NB4 (cell line): ENCODE measurements at regions not wholly inside any gene's neighbourhood (a gene's known extent, or its start where the extent isn't known, plus 50 kb on each side); places are given as distances from the start of the nearest gene placed in this dataset.
"Not testable (repeated sequence)": the region's sequence is repeated elsewhere in the genome, so short reads cannot be mapped to it uniquely, and the experiment has no call there.

Experiments
- DNase-seq: peaks from one replicate; pipeline ENCODE4 v3.0.0; 2010; ENCODE audit warnings: low read depth
- H3K4me3 ChIP-seq: one replicate; pipeline ENCODE4 v1.5.1; 2011; ENCODE audit warnings: mild to moderate bottlenecking, low read depth, low read length, moderate library complexity
- MYC ChIP-seq: IDR thresholded peaks from 2 replicates; pipeline ENCODE4 v1.6.1; 2011; ENCODE audit warnings: low read depth, low read length
- POLR2A ChIP-seq: IDR thresholded peaks from 2 replicates; pipeline ENCODE4 v1.6.1; 2011; ENCODE audit warnings: mild to moderate bottlenecking; ENCODE audit not compliant: insufficient read length; ENCODE audit errors: extremely low read depth
- TF ChIP-seq, protein P1 (sequence below): IDR thresholded peaks from 2 replicates; pipeline ENCODE4 v1.6.1; 2011; ENCODE audit warnings: low read depth, low read length
- TF ChIP-seq, protein P2 (sequence below): IDR thresholded peaks from one replicate; pipeline ENCODE4 v1.5.1; 2012; ENCODE audit warnings: low read depth, low read length

GRCh38 chr6:14240411-14241166, 123.0 kb downstream of the CD83 start:
- TF ChIP-seq, protein P1, sequence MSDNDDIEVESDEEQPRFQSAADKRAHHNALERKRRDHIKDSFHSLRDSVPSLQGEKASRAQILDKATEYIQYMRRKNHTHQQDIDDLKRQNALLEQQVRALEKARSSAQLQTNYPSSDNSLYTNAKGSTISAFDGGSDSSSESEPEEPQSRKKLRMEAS = no peak
- no peak for TF ChIP-seq POLR2A
- TF ChIP-seq, protein P2, sequence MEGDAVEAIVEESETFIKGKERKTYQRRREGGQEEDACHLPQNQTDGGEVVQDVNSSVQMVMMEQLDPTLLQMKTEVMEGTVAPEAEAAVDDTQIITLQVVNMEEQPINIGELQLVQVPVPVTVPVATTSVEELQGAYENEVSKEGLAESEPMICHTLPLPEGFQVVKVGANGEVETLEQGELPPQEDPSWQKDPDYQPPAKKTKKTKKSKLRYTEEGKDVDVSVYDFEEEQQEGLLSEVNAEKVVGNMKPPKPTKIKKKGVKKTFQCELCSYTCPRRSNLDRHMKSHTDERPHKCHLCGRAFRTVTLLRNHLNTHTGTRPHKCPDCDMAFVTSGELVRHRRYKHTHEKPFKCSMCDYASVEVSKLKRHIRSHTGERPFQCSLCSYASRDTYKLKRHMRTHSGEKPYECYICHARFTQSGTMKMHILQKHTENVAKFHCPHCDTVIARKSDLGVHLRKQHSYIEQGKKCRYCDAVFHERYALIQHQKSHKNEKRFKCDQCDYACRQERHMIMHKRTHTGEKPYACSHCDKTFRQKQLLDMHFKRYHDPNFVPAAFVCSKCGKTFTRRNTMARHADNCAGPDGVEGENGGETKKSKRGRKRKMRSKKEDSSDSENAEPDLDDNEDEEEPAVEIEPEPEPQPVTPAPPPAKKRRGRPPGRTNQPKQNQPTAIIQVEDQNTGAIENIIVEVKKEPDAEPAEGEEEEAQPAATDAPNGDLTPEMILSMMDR = no peak
- TF ChIP-seq MYC = no peak
- H3K4me3 ChIP-seq = no peak overlapping the region
- no peak for DNase-seq

GRCh38 chr6:14241255-14242070, 123.9 kb downstream of the CD83 start:
- no peak for DNase-seq
- no peak overlapping the region for H3K4me3 ChIP-seq
- TF ChIP-seq POLR2A (no peak), MYC (no peak)
- TF ChIP-seq, protein P1 = no peak
- TF ChIP-seq, protein P2 = no peak

DNA sequence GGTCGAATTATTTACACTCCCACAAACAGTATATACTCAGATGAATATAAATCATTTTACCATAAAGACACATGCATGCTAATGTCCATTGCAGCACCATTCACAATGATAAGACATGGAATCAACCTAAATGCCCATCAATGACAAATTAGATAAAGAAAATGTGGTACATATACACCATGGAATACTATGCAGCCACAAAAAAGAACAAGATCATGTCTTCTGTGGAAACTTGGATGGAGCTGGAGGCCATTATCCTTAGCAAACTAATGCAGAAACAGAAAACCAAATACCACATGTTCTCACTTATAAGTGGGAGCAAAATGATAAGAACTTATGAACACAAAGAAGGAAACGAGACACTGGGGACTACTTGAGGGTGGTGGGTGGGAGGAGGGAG, 125.3 kb downstream of the CD83 start:
- not testable (repeated sequence) for H3K4me3 ChIP-seq, DNase-seq

DNA sequence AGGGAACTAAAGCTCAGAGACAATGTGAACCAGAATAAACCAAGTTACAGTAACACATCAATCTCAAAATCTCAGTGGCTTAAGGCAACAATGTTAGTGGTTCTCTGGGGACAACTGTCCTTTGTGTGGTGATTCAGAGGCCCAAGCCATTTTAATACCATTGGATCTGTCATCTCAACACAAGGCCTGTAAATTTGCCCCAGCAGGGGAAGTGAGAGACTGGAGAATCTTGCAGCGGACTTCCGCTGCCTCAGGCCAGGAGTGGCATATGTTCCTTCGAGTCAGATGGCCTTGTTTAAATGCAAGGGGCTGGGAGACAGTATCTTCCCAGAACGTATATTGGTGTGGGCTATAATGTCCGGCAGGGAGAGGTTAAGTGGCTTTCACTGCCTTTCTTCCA, 126.0 kb downstream of the CD83 start:
- no peak for DNase-seq
- no peak overlapping the region for H3K4me3 ChIP-seq
- TF ChIP-seq, protein P2 = no peak
- TF ChIP-seq MYC = no peak
- TF ChIP-seq, protein P1 = no peak
- TF ChIP-seq POLR2A = no peak

GRCh38 chr6:14246876-14247275, 129.3 kb downstream of the CD83 start:
- H3K4me3 ChIP-seq = no peak overlapping the region
- DNase-seq = no peak
- TF ChIP-seq, protein P2 = no peak
- TF ChIP-seq POLR2A = no peak
- TF ChIP-seq, protein P1 = no peak
- TF ChIP-seq MYC = no peak

DNA sequence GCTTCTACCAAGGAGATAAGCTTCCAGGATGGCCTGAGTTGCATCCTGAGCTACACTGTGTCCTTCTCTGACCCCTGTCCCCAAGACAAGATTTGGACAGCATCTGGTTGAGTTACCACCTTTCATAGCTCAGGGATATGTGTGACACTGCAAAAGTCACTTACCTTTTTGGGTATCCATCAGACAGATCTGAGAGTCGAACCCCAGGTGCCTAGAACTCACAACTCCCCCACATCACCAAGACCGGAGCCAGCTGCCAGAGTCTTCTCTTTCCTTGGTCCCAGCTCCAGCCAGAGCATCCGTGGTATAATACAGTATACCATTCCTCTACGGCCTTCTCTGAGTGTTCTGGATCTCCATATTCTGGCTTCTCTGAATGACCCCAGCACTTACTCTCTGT, 133.0 kb downstream of the CD83 start:
- H3K4me3 ChIP-seq = no peak overlapping the region
- DNase-seq = no peak
- TF ChIP-seq MYC = no peak
- TF ChIP-seq, protein P1 = no peak
- TF ChIP-seq, protein P2 = no peak
- TF ChIP-seq POLR2A = no peak
